Psoas muscle (tissue), 7 donors: ENCODE measurements at regions not wholly inside any gene's neighbourhood (a gene's known extent, or its start where the extent isn't known, plus 50 kb on each side); places are given as distances from the start of the nearest gene placed in this dataset.
"Not testable (repeated sequence)": the region's sequence is repeated elsewhere in the genome, so short reads cannot be mapped to it uniquely, and the experiment has no call there.

Source experiments
- ATAC-seq, 4 donors: fragments of 200-7000 bp; cut with Tn5 transposase; one replicate each; pipeline ENCODE4 v1.9.1; 2020; ENCODE audit warnings: moderate library complexity in 3 of 4, mild to moderate bottlenecking in 2 of 4
- DNase-seq, 2 donors: peaks; one replicate each; pipeline ENCODE4 v3.0.0-alpha.2; 2020
- H3K27ac ChIP-seq: fragments of 200-600 bp; one replicate; pipeline ENCODE4 v1.8.0; 2022
- H3K27me3 ChIP-seq, 3 donors: fragments of 200-600 bp in 1 of 3; one replicate each; pipeline versions ENCODE4 v1.6.1 to v1.8.0; 2013 to 2022; ENCODE audit warnings: low read length in 2 of 3, mild to moderate bottlenecking in 2 of 3, moderate library complexity in 1 of 3; ENCODE audit not compliant: insufficient read depth in 3 of 3
- H3K36me3 ChIP-seq, 2 donors: fragments of 200-600 bp in 1 of 2; one replicate each; pipeline versions ENCODE4 v1.6.1 to v1.8.0; 2013 to 2022; ENCODE audit warnings: low read depth in 1 of 2, mild to moderate bottlenecking in 1 of 2, moderate library complexity in 1 of 2; ENCODE audit not compliant: insufficient read depth in 1 of 2
- H3K4me1 ChIP-seq: fragments of 200-600 bp; one replicate; pipeline ENCODE4 v1.8.0; 2022
- H3K4me3 ChIP-seq: fragments of 200-600 bp; one replicate; pipeline ENCODE4 v1.8.0; 2022; ENCODE audit warnings: mild to moderate bottlenecking
- H3K9me3 ChIP-seq: fragments of 200-600 bp; one replicate; pipeline ENCODE4 v1.8.0; 2022
- WGBS, 3 donors: extraction: QIAGEN DNeasy Blood & Tissue Kit; methylation state at CpG; one replicate each; pipeline versions ENCODE4 v1.1.6 to v1.1.7; 2013; 5-methylcytosine and 5-hydroxymethylcytosine counted together
- intact Hi-C, 2 donors: fragments of 100-400 bp; cut with DNase I; formaldehyde crosslinking; loops; one replicate each; pipeline versions ENCODE4 v1.11.0 to v1.14.2; 2022
- TF ChIP-seq, protein P1 (sequence below): fragments of 200-600 bp; IDR thresholded peaks from one replicate; pipeline ENCODE4 v1.8.0; 2022; ENCODE audit warnings: antibody characterized with exemption
- donor health status: healthy with polysubstance abuse.
- donor health status: DM: no; HTN: no; CAD: no; lungs with moderate emphysema.
- donor health status: Bipolar disorder and iron deficiency.
- donor health status: healthy.
- donor health status: DM: yes; HTN: yes; CAD: no.
- donor health status: DM: no; HTN: no; CAD: no.
- donor health status: DM: yes; HTN: yes; CAD: no.

DNA sequence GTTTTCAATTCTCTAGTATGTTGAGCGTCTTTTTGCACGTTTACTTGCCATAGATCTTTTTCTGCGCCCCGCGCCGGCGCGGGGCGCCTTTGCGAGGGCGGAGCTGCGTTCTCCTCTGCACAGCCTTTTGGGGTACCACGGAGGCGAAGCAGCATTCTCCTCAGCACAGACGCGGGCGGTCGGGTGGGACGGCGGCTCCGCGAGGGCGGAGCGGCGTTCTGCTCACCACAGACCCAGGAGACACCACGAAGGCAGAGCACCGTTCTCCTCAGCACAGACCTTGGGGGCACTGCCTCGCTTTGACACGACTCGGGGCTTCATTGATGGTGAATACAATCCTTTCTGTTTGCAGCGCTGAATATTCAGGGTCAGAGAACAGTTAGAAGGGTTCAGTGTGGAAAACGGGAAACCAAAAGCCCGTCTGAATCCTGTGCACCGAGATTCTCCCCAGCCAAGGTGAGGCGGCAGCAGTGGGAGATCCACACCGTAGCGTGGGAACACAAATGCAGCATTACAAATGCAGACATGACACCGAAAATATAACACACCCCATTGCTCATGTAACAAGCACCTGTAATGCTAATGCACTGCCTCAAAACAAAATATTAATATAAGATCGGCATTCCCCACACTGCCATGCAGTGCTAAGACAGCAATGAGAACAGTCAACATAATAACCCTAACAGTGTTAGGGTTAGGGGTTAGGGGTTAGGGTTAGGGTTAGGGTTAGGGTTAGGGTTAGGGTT is 190.7 kb upstream of the VIPR2 start:
- ATAC-seq: peak in 2 of 4 donors; percentile 36 to 40

DNA sequence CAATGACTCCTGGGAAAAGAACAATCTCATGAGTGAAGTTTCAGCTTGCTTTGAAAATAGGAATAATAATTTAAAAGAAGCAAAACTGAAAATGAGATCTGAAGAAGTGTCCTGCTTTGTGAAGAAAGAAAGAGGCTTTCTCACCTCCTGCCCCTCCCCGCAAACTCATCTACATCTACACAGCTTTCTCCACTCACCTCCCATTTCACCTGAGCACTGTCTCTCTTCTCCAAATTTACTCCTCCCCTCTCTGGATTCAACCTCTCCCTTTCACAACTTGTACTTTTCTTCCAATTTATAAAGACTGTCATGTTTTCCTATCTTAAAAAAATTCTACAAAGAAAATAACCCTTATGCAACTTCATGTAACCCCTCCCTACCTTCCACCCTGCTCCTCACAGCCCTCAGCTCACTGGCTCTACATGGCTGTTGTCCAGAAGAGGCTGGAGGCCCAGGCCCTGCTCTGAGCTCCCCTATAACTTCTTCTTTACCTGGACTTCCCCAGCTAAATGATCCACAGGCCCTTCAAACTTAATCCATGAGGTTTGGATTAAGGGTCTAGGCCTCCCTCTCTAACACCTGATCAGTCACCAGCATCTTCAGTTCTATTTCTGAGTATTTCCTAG is 188.3 kb upstream of the VIPR2 start:
- H3K36me3 ChIP-seq, H3K4me3 ChIP-seq, H3K9me3 ChIP-seq, ATAC-seq, H3K4me1 ChIP-seq, DNase-seq, H3K27me3 ChIP-seq, intact Hi-C loops, H3K27ac ChIP-seq: not testable (repeated sequence)
- 85 to 100% (median 89%) methylated on average over 1 of the region's 1 CpG for WGBS, 3 donors

More for the DNA sequence above, 190.7 kb upstream of the VIPR2 start:
- H3K4me3 ChIP-seq, H3K36me3 ChIP-seq, H3K9me3 ChIP-seq, H3K27me3 ChIP-seq, H3K4me1 ChIP-seq, H3K27ac ChIP-seq, intact Hi-C loops: not testable (repeated sequence)
- WGBS, 3 donors: 75 to 91% (median 80%) methylated on average over 36 to 39 of the region's 39 CpGs
- peak in 1 of 2 donors; percentile 46 for DNase-seq

DNA sequence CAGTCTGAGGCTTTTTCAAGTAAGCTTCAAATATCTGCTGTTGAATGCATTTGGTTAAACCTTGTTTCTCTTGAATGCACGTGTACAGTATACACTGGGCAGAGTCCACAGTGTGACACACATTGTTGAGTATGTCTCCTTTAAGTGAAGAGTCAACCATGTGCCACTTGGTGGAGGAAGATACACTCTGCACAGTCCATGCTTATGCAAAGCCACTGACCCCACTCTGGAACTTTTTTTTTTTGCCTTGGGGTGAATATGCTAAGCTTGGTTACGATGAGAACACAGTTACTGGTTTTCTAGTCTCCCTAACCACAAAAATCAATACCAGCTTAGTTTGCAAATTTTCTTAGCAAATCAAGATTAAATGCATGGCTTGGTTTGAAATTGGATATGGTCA is 186.8 kb upstream of the VIPR2 start:
- 33 to 43% (median 39%) methylated on average over 2 of the region's 2 CpGs for WGBS, 3 donors
- no peak overlapping the region for H3K27ac ChIP-seq
- H3K4me3 ChIP-seq: no peak overlapping the region
- TF ChIP-seq, protein P1, sequence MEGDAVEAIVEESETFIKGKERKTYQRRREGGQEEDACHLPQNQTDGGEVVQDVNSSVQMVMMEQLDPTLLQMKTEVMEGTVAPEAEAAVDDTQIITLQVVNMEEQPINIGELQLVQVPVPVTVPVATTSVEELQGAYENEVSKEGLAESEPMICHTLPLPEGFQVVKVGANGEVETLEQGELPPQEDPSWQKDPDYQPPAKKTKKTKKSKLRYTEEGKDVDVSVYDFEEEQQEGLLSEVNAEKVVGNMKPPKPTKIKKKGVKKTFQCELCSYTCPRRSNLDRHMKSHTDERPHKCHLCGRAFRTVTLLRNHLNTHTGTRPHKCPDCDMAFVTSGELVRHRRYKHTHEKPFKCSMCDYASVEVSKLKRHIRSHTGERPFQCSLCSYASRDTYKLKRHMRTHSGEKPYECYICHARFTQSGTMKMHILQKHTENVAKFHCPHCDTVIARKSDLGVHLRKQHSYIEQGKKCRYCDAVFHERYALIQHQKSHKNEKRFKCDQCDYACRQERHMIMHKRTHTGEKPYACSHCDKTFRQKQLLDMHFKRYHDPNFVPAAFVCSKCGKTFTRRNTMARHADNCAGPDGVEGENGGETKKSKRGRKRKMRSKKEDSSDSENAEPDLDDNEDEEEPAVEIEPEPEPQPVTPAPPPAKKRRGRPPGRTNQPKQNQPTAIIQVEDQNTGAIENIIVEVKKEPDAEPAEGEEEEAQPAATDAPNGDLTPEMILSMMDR: no peak
- intact Hi-C loops: no loop called here
- H3K9me3 ChIP-seq: peaks cover 19% of the 10 kb centered on the region
- H3K36me3 ChIP-seq: no peaks in the 10 kb centered on the region
- DNase-seq (no peak), ATAC-seq (no peak)
- H3K4me1 ChIP-seq: no peaks in the 10 kb centered on the region
- H3K27me3 ChIP-seq: no peaks in the 10 kb centered on the region

DNA sequence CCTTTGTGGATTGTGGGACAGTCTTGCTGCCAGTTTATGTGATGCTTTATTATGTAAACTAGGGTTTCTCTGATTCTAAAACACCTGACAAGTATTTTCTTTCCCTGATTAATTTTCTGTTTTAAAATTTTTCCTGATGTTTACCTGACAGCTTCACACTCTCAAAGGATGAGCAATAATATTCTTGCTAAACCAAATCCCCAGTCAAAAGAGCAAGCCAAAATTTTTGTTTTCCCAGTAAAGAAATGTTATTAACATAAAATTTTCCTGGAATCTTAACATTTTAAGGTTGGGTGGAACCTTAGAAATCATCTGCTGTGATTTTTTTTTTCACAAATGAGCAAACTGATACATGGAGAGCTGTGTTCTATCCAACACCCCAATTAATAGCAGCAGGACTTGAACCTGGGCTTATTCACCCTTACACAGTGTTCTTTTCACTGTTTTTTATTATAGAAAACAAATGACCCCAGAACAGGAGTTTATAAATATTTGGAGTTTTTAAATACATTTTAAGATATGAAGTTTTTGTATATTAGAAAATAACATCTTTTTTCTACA is 185.2 kb upstream of the VIPR2 start:
- DNase-seq: no peak
- TF ChIP-seq, protein P1: no peak
- intact Hi-C loops: no loop called here
- no peak for ATAC-seq
- Histone ChIP-seq H3K4me1 (no peaks in the 10 kb centered on the region), H3K27me3 (no peaks in the 10 kb centered on the region), H3K27ac (no peak overlapping the region), H3K9me3 (peaks cover 19% of the 10 kb centered on the region), H3K4me3 (no peak overlapping the region), H3K36me3 (no peaks in the 10 kb centered on the region)

DNA sequence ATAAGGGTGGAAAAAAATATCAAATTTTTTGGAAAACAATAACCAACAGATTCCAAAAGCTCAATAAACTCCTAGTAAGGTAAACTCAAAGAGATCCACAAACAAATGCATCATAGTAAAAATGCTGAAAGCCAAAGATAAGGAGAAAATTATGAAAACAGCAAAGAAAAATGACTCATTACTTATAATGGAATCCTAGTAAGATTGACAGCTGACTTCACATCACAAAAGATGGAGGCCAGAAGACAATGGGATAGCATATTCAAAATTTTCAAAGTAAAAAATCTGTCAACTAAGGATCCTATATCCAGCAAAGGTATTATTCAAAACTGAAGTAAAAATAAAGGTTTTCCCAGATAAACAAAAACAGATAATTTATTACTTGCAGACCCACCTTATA is 183.4 kb upstream of the VIPR2 start:
- Histone ChIP-seq H3K9me3 (peaks cover 19% of the 10 kb centered on the region), H3K4me1 (no peaks in the 10 kb centered on the region), H3K4me3 (no peak overlapping the region), H3K36me3 (no peaks in the 10 kb centered on the region), H3K27ac (no peak overlapping the region), H3K27me3 (no peaks in the 10 kb centered on the region)
- intact Hi-C loops: no loop called here
- ATAC-seq: no peak
- TF ChIP-seq, protein P1: no peak
- no peak for DNase-seq
